Activated effector memory CD4-positive, alpha-beta T cell treated with anti-CD3 and anti-CD28 coated beads, Interleukin-2, amount 50 U/mL, for 16 hours (primary cell): ENCODE measurements at regions not wholly inside any gene's neighbourhood (a gene's known extent, or its start where the extent isn't known, plus 50 kb on each side); places are given as distances from the start of the nearest gene placed in this dataset.
A peak's percentile ranks its signal among the peaks of the same experiment; 100 is the strongest.
"Not testable (repeated sequence)": the region's sequence is repeated elsewhere in the genome, so short reads cannot be mapped to it uniquely, and the experiment has no call there.

Source experiments
- DNase-seq: peaks from one replicate; pipeline ENCODE4 v3.0.0-alpha.2; 2020

- no peak for DNase-seq
Observed at GRCh38 chr2:207372483-207372882, 157.3 kb upstream of the CREB1 start.

- DNase-seq = no peak
Observed at GRCh38 chr2:207375207-207375875, 154.4 kb upstream of the CREB1 start.

- not testable (repeated sequence) for DNase-seq
Observed at GRCh38 chr2:207378620-207379019, 151.1 kb upstream of the CREB1 start.

DNA sequence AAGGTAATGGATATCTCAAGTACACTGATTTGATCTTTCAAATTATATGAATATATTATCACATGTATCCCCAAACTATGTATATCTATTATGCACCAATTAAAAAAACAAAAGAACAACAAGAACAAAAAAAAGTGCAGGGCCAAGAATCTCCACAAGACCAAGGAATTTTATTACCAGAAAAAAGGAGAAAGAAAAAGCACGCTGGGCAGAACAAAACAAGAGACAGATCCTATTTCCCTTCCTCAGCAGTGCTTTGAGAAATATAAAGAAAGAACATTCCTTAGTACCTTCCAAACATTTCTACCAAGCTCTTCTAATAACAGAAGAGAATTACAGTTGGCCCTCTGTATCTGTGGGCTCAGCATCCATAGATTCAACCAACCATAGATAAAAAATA, 144.7 kb upstream of the CREB1 start:
- DNase-seq = no peak

DNA sequence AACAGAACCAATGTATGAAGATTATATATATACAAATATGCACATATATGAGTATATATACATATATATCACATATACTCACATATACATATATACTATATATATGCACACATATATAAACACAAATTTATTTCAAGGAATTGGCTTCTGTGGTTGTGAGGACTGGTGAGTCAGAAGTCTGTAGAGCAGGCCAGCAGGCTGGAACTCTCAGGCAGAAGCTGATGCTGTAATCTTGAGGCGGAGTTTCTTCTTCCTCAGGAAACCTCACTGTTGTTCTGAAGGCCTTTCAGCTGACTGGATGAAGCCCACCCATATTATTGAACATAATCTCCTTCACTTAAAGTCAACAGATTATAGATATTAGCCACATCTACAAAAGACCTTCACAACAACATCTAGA, 143.9 kb upstream of the CREB1 start:
- DNase-seq = no peak

GRCh38 chr2:207387001-207387571, 142.7 kb upstream of the CREB1 start:
- no peak for DNase-seq

DNA sequence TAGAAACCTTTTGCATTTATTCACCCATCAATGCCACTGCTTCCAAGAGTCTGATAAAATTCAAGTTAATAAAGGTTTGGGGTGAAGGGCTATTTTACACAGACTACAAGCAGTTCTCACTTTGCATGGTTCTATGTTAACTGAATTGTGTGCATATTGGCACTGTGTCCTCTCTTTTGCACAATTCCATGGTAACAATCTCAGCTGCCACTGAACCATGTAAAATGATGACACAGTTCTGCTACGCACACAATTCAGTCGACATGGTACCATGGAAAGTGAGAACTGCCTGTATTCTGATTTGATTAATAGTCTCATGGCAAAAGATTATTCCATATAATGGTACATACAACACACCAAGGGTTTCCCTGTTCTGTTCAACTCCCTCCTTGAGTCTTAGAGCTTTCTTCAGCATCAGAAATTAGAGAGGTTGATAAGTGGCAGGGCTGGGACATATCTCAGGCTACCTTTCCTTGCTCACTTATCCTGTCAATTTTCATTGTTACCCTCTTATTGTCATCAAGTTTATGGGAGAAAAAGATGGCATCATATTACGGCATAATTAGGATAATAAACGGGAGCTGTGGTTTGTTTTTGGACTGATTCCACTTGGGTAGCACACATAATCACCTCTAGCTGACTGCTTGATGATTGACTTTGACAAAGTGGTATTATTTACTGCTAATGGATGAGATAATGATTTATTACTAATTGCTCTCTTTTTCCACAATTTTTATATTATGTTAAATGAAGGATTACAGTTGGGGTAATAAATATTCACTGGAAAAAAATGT, 139.3 kb upstream of the CREB1 start:
- DNase-seq = no peak

DNA sequence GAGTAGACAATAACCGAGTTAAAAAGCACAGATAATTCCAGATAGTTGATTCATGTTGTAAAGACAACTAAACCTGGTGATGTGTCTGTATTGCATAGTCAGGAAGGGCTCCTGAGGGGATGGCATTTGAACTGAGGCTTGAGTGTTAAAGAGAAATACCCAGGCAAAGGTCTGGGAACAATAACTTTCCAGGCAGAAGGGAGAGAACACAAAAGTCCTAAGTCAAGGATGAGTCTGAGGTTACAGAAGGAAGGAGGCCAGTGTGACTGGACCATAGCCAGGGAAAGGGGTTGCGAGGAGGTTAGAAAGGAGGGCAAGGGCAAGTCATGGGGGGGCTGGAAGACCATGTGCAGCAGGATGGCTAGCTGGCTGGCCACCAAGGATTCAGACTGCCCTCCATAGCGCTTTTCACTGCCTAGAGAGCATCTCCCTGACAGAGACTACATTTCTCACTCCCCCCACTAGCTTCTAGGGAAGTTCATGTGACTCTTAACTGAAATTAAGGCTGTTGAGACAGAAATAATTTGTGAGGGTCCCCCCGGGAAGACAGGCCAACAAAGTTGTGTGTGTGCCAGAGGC, 135.5 kb upstream of the CREB1 start:
- no peak for DNase-seq

DNA sequence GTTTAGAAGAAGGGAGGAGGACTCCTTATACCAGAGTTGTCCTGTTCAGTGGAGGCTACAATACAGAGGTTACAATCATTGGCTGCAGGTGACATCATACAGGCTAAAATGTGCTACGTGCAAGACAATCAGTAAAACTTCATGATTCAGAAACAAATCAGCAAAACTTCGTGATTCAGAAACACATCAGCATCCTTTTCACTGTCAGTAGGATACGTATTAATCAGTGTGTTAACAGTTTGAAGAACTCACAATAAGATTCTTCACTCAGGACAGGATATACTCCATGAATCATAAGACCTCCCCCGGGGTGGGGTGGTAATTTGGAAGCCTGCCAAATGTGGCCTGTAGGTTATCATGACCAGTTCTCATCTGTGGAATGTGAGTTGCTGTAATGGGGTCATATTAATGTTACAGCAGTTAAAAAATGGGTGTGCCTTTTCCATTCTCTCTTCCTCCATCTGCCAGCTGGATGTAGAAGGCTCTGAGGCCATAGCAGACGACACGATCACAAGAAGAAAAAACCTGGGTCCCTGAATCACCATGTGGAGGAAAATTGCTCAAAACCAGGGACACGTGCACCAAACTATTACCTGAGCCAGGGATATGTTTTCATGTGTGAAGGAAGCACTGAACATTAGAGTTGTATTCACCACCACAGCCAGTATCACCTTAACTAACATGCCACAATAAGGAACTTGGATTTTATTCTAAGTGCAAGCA, 134.8 kb upstream of the CREB1 start:
- peak; percentile 64 for DNase-seq

DNA sequence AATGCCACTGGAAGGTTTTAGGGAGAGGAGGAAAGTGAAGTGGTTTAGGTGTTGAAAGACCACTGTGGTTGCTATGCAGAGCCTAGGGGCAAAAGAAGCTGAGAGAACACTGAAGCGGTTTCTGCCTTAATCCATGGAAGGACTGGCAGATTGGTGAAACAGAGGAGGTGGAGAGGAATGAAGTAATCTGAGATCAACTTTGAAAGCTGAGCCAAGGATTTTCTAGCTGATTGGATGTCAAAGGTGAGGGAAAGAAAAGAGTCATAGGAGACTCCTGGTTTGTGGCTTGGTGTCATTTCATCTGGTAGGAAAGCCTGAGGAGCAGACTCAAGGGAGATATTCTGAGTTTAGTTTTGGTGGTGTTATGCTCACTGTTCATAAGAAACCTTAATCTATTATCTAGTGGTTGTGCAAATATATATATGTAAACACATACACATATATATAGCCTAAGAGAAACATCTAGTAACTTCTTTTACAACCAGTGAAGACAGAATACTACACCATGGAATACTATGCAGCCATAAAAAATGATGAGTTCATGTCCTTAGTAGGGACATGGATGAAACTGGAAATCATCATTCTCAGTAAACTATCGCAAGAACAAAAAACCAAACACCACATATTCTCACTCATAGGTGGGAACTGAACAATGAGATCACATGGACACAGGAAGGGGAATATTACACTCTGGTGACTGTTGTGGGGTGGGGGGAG, 134.1 kb upstream of the CREB1 start:
- DNase-seq = no peak

DNA sequence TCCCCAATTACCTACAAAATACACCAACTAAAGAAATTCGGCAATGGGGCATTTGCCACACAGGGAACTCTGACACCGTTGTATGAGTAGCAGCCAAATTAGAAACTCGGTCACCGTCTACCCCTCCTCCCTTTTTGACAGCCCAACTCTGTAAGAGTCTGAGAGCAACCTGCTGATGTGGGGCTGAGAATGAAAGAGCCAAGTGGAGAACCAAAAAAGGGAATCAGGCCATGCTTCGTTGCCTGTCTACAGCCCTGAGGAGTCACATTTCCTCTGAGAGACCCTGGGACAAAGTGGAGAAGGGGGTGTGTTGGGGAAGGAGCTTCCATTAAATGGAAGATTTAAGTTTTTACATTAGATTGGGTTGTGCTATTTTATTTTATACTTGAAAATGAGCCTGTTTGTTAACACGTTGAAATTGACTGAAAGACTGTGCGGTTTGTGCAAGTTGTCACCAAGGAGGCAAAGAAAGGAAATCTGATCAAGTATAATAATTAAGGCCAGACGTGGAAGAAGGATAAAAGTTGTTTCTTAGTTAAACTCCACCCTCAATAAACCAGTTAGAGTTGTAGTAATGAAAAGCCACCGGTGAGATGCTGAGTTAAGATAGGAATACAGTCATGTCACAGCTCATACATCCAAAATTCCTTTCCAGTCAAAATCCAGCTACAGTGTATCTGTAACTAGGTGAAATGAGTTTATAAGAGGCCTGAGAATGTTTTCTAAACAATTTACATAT, 131.7 kb upstream of the CREB1 start:
- DNase-seq = no peak

- no peak for DNase-seq
Observed at GRCh38 chr2:207399301-207399700, 130.5 kb upstream of the CREB1 start.

GRCh38 chr2:207401338-207401737, 128.4 kb upstream of the CREB1 start:
- DNase-seq = no peak

DNA sequence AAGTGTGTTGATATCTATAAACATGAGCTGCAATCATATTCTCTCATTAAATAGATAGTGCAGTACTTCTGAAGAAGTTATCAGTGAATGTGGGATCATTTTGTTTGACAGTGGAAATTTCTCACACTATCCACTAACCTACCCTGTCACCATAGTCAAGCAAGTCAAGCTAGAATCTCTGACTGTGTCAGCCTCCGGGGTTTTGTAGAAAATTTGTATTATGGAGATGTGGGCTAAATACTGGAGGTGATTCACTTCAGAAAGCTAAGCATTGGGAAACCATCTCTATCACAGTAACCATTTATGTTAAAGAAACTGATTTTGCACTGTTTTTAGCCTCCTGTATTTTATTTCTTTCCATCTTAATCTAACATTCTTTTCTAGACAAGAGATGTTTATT, 126.6 kb upstream of the CREB1 start:
- DNase-seq = no peak

DNA sequence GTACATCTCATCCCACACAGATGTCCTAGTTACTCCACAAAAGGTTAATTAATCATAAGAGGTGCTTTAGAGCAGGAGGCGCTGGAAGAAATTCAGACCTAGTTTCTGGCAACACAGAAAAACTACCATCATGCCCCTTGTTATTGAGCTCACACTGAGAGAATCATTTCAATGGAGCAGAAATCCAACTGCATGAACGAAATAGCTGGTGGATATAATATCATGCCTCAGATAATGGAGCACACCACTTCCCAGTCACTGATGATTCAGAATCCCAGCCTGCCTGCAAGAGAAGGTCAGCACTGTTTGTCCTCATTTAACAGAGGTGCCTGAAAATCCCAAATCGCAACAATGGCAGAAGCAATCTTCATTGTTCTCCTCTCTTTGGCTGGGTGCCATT, 125.8 kb upstream of the CREB1 start:
- no peak for DNase-seq

DNA sequence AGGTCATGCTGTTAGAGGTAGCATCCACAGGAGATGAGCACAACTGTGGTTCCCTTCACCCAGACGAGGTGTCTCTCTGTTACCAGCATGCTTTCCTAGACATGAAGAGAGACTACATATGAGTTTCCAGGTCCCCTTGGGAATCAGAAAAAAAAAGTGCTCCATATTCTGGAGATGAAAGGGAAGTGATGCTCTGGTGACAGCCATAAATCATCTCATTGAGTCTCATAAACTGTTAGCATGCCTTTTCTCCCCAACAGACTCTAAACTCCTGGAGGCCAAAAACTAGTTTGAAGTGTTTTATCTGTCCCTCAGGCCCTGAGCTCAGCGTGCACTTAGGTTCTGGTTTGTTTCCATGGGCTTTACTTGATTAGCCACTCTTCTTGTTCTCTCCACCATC, 124.6 kb upstream of the CREB1 start:
- no peak for DNase-seq

- DNase-seq = no peak
Observed at GRCh38 chr2:207408086-207408794, 121.5 kb upstream of the CREB1 start.

DNA sequence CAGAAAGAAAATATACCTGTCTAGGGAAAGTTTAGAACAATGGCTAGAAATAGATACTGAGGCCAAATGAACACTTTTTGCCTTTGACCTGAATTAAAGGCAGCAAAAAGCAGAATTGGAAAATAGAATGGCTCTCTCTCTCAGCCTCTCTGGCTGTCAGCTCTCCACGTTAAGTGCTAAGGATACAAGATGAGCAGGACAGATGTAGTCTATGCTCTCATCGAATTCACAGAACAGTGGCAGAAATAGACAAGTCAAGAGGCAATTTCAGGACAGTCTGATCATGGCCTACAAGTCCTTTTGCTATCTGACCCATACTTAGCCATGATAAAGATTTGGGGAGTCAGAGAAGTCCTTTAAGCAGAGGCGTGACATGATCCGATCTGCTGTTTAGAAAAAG, 120.2 kb upstream of the CREB1 start:
- DNase-seq = no peak

GRCh38 chr2:207412787-207413310, 116.9 kb upstream of the CREB1 start:
- DNase-seq = no peak

GRCh38 chr2:207413376-207413907, 116.3 kb upstream of the CREB1 start:
- no peak for DNase-seq

DNA sequence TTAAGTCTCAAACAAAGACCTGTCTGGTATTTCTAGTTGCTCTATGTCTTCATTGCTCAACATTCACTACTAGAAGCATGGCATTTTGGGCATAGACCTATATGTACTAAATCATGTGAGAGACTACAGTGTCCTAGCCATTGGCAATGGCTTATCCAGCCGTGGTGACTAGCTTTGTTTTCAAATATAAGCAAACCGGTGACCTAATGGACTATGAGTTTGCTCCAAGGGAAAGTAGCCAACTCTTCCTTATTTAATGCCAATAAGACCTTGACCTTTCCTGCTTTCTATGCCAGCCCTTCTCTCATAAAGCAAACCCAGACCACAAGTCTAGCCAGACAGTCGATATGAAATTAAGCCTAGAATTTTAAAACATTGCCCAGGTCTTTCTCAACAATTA, 113.7 kb upstream of the CREB1 start:
- no peak for DNase-seq
